Erythroblast (primary cell): ENCODE measurements at regions not wholly inside any gene's neighbourhood (a gene's known extent, or its start where the extent isn't known, plus 50 kb on each side); places are given as distances from the start of the nearest gene placed in this dataset.

Experiments
- GATA1 ChIP-seq: IDR thresholded peaks from 2 replicates; pipeline ENCODE4 v1.6.1; 2011; ENCODE audit warnings: low read depth, mild to moderate bottlenecking, control low read depth, low read length, moderate library complexity
- POLR2A ChIP-seq: IDR thresholded peaks from 2 replicates; pipeline ENCODE4 v1.6.1; 2011; ENCODE audit warnings: mild to moderate bottlenecking, low read length

DNA sequence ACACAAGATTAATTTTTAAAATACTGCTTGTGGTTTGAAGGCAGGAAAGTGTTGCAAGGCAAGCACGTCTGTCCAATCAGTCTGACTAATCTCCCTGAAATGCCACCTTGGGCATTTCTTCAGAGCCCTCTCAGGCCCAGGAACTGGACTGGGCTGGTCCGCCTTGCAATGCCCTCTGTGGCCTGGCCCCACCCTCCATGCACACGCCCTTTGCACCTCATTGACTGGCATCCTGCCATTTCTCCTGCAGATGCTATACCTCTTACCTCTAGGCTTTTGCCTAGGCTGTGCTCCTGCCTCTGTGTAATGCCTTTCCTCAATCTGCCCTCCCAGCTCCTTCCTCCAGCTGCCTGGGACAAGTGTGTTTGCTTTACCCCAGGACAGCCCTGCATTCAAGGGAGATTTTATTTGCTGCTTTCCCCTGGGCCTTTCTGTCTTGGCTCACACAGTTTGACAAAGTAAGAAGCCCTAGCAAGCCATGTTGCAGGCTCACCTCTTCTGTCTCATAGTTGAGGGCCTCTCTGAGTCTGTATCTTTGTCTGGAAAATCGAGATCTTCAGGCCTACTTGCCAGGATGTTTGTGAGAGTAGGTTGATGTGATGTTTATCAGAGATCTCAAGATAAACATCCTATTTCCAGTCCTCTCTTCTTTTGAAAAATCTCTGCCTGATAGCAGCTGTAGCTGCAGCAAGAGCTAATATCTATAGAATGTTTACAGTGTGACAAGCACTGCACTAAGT, 149.2 kb upstream of the JUN start:
- TF ChIP-seq POLR2A (no peak), GATA1 (no peak)
